HepG2 (cell line): ENCODE measurements at regions not wholly inside any gene's neighbourhood (a gene's known extent, or its start where the extent isn't known, plus 50 kb on each side); places are given as distances from the start of the nearest gene placed in this dataset.

Experiments used
- ATAC-seq: fragments of 200-7000 bp; cut with Tn5 transposase; 3 replicates; pipeline ENCODE4 v1.9.1; 2020; ENCODE audit warnings: mild to moderate bottlenecking, moderate library complexity
- BruUV-seq: library from RNA; stranded (reverse); fragments of 400-500 nt; replicated peaks from 2 replicates; lab custom pipeline; 2021; lab: Mats Ljungman, UMichigan
- CTCF ChIA-PET: fragments of 300-600 bp; formaldehyde crosslinking; extraction: SDS; loops from one replicate; lab custom pipeline; 2021; ENCODE audit warnings: low total read pairs, inconsistent platforms, low intra/inter-chr PET ratio; lab: Yijun Ruan, JAX
- POLR2A ChIA-PET: fragments of 350-600 bp; sonication (Branson Sonifier 250); formaldehyde crosslinking; loops from one replicate; lab custom pipeline; 2020; ENCODE audit warnings: antibody characterized with exemption, inconsistent platforms; lab: Yijun Ruan, JAX
- DNase-seq: peaks from one replicate; pipeline ENCODE4 v3.0.0-alpha.2; 2015; ENCODE audit warnings: low spot score
- FAIRE-seq: peaks from 3 replicates; lab custom pipeline; 2011; peaks lifted over from hg19 to GRCh38; lab: Jason Lieb, UNC
- H2AFZ ChIP-seq: one replicate; pipeline ENCODE4 v1.6.1; 2011; ENCODE audit warnings: low read length, inconsistent platforms
- H3K27ac ChIP-seq: fragments of 300-600 bp; 3 replicates; pipeline ENCODE4 v1.8.0; 2011; ENCODE audit warnings: mixed run types, mild to moderate bottlenecking, mixed read lengths, low read length, inconsistent platforms; ENCODE audit not compliant: insufficient read depth; ENCODE audit errors: extremely low read length
- H3K27me3 ChIP-seq, 2 experiments: fragments of 200-600 bp in 1 of 2; 2 replicates in 1 of 2; 3 replicates in 1 of 2; pipeline versions ENCODE4 v1.6.0 to v1.8.0; 2011; ENCODE audit warnings: low read length in 2 of 2, mild to moderate bottlenecking in 2 of 2, moderate library complexity in 2 of 2, inconsistent platforms in 1 of 2; ENCODE audit not compliant: insufficient read depth in 2 of 2, control insufficient read depth in 1 of 2
- H3K36me3 ChIP-seq, 2 experiments: fragments of 200-600 bp in 1 of 2; replicated peaks in 1 of 2; 2 replicates in 1 of 2; 3 replicates in 1 of 2; pipeline versions ENCODE4 v1.5.1 to v1.8.0; 2011; ENCODE audit warnings: low read length in 2 of 2, inconsistent platforms in 1 of 2; ENCODE audit not compliant: insufficient read depth in 2 of 2, control insufficient read depth in 1 of 2
- H3K4me1 ChIP-seq: 2 replicates; pipeline ENCODE4 v1.5.1; 2012; ENCODE audit warnings: low read length, inconsistent platforms; ENCODE audit not compliant: insufficient read depth
- H3K4me2 ChIP-seq: 2 replicates; pipeline ENCODE4 v1.6.0; 2011; ENCODE audit warnings: low read depth, low read length, inconsistent platforms
- H3K4me3 ChIP-seq, 3 experiments: fragments of 200-600 bp in 1 of 3; sonication (generic), shearing (Covaris generic) in 1 of 3; replicated peaks in 1 of 3; 2 replicates each; pipeline ENCODE4 v1.5.1; 2011 to 2016; ENCODE audit warnings: low read length in 3 of 3, inconsistent platforms in 2 of 3, low read depth in 2 of 3, mild to moderate bottlenecking in 2 of 3, control low read depth in 1 of 3, mixed read lengths in 1 of 3; ENCODE audit not compliant: insufficient read depth in 1 of 3
- H3K79me2 ChIP-seq: one replicate; pipeline ENCODE4 v1.6.1; 2011; ENCODE audit warnings: low read length, inconsistent platforms; ENCODE audit not compliant: insufficient read depth
- H3K9ac ChIP-seq: 2 replicates; pipeline ENCODE4 v1.6.0; 2011; ENCODE audit warnings: mild to moderate bottlenecking, low read depth, low read length, inconsistent platforms; ENCODE audit not compliant: insufficient read depth
- H3K9me3 ChIP-seq: 2 replicates; pipeline ENCODE4 v1.5.1; 2012; ENCODE audit warnings: mild to moderate bottlenecking, low read length
- H4K20me1 ChIP-seq: 2 replicates; pipeline ENCODE4 v1.6.0; 2011; ENCODE audit warnings: inconsistent platforms, mild to moderate bottlenecking, low read length, moderate library complexity; ENCODE audit not compliant: insufficient read depth
- E2F2 ChIP-seq: sonication (generic); formaldehyde crosslinking; IDR thresholded peaks from 2 replicates; pipeline ENCODE4 v1.4.0; 2020; ENCODE audit warnings: missing genetic modification reagents, borderline replicate concordance
- ELF4 ChIP-seq: sonication (generic); formaldehyde crosslinking; IDR thresholded peaks from 2 replicates; pipeline ENCODE4 v1.5.0; 2020; ENCODE audit warnings: missing genetic modification reagents, mild to moderate bottlenecking, moderate library complexity, borderline replicate concordance
- GLI4 ChIP-seq: sonication (generic); formaldehyde crosslinking; IDR thresholded peaks from 2 replicates; pipeline ENCODE4 v1.5.1; 2020; ENCODE audit warnings: missing genetic modification reagents, mild to moderate bottlenecking, moderate library complexity, borderline replicate concordance
- MEF2D ChIP-seq: sonication (generic); formaldehyde crosslinking; IDR thresholded peaks from 2 replicates; pipeline ENCODE4 v1.5.1; 2020; ENCODE audit warnings: mild to moderate bottlenecking, missing genetic modification reagents
- SNAPC4 ChIP-seq: sonication (generic); formaldehyde crosslinking; IDR thresholded peaks from 2 replicates; pipeline ENCODE4 v1.4.0; 2020; ENCODE audit warnings: mild to moderate bottlenecking, missing genetic modification reagents
- ZFP36 ChIP-seq: fragments of 150-350 bp; IDR thresholded peaks from 2 replicates; pipeline ENCODE4 v1.6.1; 2018; ENCODE audit warnings: borderline replicate concordance, low read length, low read depth; ENCODE audit not compliant: partially characterized antibody
- ZNF720 ChIP-seq: sonication (generic); formaldehyde crosslinking; IDR thresholded peaks from 2 replicates; pipeline ENCODE4 v1.4.0; 2020; ENCODE audit warnings: missing genetic modification reagents
- WGBS: methylation state at CpG from one replicate; pipeline ENCODE4 v1.1.6; 2017; ENCODE audit warnings: low lambda C conversion rate; 5-methylcytosine and 5-hydroxymethylcytosine counted together
- in situ Hi-C: cut with HindIII; loops from 2 replicates; pipeline ENCODE4 v1.10.0; 2017; ENCODE audit warnings: low pct_unique_long_range_greater_than_20kb; ENCODE audit not compliant: extremely low pct_ligation_motif_present
- intact Hi-C: fragments of 100-400 bp; cut with micrococcal nuclease; formaldehyde crosslinking; loops from one replicate; pipeline ENCODE4 v1.10.0; 2022; ENCODE audit not compliant: unreplicated experiment

GRCh38 chr1:189960769-189961168 lies 516.9 kb downstream of the BRINP3 start:
- ChIA-PET POLR2A (no interaction called here), CTCF (no interaction called here)
- Histone ChIP-seq H4K20me1 (no peaks in the 10 kb centered on the region), H3K4me3 (no peak overlapping the region), H2AFZ (no peak overlapping the region), H3K4me2 (no peak overlapping the region), H3K4me1 (no peaks in the 10 kb centered on the region), H3K36me3 (no peaks in the 10 kb centered on the region), H3K79me2 (no peaks in the 10 kb centered on the region), H3K9ac (no peak overlapping the region), H3K27ac (no peak overlapping the region), H3K9me3 (no peaks in the 10 kb centered on the region), H3K27me3 (no peaks in the 10 kb centered on the region)
- TF ChIP-seq MEF2D (CRISPR knock-in tag), result no peak
- no peak for TF ChIP-seq ELF4 (CRISPR knock-in tag)
- no peak for TF ChIP-seq ZFP36
- TF ChIP-seq ZNF720 (CRISPR knock-in tag), result no peak
- TF ChIP-seq SNAPC4, result no peak
- no peak for TF ChIP-seq GLI4
- TF ChIP-seq E2F2 (CRISPR knock-in tag), result no peak
- 17% methylated on average over 1 of the region's 1 CpG for WGBS
- no TSS peak for BruUV-seq
- ATAC-seq, result no peak
- intact Hi-C loops, result no loop called here
- no peak for DNase-seq
- in situ Hi-C loops, result no loop called here
- FAIRE-seq, result no peak
